HEK293 (cell line): ENCODE measurements at regions not wholly inside any gene's neighbourhood (a gene's known extent, or its start where the extent isn't known, plus 50 kb on each side); places are given as distances from the start of the nearest gene placed in this dataset.

ENCODE experiments used
- BCL11A ChIP-seq: fragments of 450-650 bp; formaldehyde crosslinking; IDR thresholded peaks from 2 replicates; pipeline ENCODE4 v1.5.1; 2016; ENCODE audit warnings: low read depth, missing biosample characterization, missing genetic modification characterization
- GLI2 ChIP-seq: fragments of 450-650 bp; formaldehyde crosslinking; IDR thresholded peaks from 2 replicates; pipeline ENCODE4; 2017; ENCODE audit warnings: missing biosample characterization, missing genetic modification characterization, low read depth, borderline replicate concordance
- KLF10 ChIP-seq: fragments of 450-650 bp; IDR thresholded peaks from 2 replicates; pipeline ENCODE4 v1.5.1; 2018; ENCODE audit warnings: missing biosample characterization, mild to moderate bottlenecking, missing genetic modification characterization
- RBAK ChIP-seq: fragments of 450-650 bp; formaldehyde crosslinking; IDR thresholded peaks from 2 replicates; pipeline ENCODE4 v1.5.1; 2016; ENCODE audit warnings: missing biosample characterization, missing genetic modification characterization
- ZBTB1 ChIP-seq: fragments of 450-650 bp; formaldehyde crosslinking; IDR thresholded peaks from 2 replicates; pipeline ENCODE4 v1.5.1; 2016; ENCODE audit warnings: missing biosample characterization, missing genetic modification characterization
- ZBTB7A ChIP-seq: fragments of 450-650 bp; formaldehyde crosslinking; IDR thresholded peaks from 2 replicates; pipeline ENCODE4 v1.5.1; 2016; ENCODE audit warnings: low read depth, missing biosample characterization, missing genetic modification characterization
- ZSCAN16 ChIP-seq: fragments of 450-650 bp; formaldehyde crosslinking; IDR thresholded peaks from 2 replicates; pipeline ENCODE4 v1.5.1; 2016; ENCODE audit warnings: missing biosample characterization, missing genetic modification characterization
- TF ChIP-seq, protein P1 (sequence below): fragments of 450-650 bp; formaldehyde crosslinking; IDR thresholded peaks from 2 replicates; pipeline ENCODE4 v1.5.1; 2016; ENCODE audit warnings: missing biosample characterization, missing genetic modification characterization
- TF ChIP-seq, protein P2 (sequence below): fragments of 450-650 bp; formaldehyde crosslinking; IDR thresholded peaks from 2 replicates; pipeline ENCODE4 v1.5.1; 2016; ENCODE audit warnings: missing biosample characterization, missing genetic modification characterization
- TF ChIP-seq, protein P3 (sequence below): fragments of 450-650 bp; IDR thresholded peaks from 2 replicates; pipeline ENCODE4 v1.5.1; 2018; ENCODE audit warnings: missing biosample characterization, mild to moderate bottlenecking, missing genetic modification characterization
- TF ChIP-seq, protein P4 (sequence below): fragments of 450-650 bp; formaldehyde crosslinking; IDR thresholded peaks from 2 replicates; pipeline ENCODE4 v1.5.1; 2016; ENCODE audit warnings: missing biosample characterization, missing genetic modification characterization

DNA sequence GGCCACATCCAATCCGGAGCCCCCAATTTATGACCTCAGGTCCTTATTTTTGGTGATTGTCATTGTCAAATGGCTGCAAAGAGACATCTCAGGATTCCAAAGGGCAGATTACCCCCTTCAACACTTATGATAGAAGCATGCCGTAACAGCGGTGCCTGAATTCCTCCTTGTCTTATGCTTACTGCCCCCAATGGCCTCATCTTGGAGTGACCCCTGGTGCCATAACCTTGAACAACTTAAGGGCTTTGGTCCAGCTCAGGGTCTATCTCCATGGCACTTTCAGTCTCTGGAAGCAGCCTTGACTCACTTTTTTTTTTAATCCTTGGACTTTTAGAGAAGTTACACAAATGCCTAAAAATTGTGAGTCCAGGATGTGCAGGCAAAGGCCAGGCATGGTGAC, 171.6 kb upstream of the ZNF507 start:
- TF ChIP-seq, protein P1, sequence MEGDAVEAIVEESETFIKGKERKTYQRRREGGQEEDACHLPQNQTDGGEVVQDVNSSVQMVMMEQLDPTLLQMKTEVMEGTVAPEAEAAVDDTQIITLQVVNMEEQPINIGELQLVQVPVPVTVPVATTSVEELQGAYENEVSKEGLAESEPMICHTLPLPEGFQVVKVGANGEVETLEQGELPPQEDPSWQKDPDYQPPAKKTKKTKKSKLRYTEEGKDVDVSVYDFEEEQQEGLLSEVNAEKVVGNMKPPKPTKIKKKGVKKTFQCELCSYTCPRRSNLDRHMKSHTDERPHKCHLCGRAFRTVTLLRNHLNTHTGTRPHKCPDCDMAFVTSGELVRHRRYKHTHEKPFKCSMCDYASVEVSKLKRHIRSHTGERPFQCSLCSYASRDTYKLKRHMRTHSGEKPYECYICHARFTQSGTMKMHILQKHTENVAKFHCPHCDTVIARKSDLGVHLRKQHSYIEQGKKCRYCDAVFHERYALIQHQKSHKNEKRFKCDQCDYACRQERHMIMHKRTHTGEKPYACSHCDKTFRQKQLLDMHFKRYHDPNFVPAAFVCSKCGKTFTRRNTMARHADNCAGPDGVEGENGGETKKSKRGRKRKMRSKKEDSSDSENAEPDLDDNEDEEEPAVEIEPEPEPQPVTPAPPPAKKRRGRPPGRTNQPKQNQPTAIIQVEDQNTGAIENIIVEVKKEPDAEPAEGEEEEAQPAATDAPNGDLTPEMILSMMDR (tag by site-specific recombination): no peak
- TF ChIP-seq, protein P2, sequence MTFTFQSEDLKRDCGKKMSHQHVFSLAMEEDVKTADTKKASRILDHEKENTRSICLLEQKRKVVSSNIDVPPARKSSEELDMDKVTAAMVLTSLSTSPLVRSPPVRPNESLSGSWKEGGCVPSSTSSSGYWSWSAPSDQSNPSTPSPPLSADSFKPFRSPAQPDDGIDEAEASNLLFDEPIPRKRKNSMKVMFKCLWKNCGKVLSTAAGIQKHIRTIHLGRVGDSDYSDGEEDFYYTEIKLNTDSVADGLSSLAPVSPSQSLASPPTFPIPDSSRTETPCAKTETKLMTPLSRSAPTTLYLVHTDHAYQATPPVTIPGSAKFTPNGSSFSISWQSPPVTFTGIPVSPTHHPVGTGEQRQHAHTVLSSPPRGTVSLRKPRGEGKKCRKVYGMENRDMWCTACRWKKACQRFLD (tag by site-specific recombination): no peak
- TF ChIP-seq GLI2 (tag by site-specific recombination) (no peak), KLF10 (tag by site-specific recombination) (no peak), ZBTB1 (no peak), RBAK (no peak), ZBTB7A (tag by site-specific recombination) (no peak), BCL11A (tag by site-specific recombination) (no peak), ZSCAN16 (tag by site-specific recombination) (no peak)
- TF ChIP-seq, protein P3, sequence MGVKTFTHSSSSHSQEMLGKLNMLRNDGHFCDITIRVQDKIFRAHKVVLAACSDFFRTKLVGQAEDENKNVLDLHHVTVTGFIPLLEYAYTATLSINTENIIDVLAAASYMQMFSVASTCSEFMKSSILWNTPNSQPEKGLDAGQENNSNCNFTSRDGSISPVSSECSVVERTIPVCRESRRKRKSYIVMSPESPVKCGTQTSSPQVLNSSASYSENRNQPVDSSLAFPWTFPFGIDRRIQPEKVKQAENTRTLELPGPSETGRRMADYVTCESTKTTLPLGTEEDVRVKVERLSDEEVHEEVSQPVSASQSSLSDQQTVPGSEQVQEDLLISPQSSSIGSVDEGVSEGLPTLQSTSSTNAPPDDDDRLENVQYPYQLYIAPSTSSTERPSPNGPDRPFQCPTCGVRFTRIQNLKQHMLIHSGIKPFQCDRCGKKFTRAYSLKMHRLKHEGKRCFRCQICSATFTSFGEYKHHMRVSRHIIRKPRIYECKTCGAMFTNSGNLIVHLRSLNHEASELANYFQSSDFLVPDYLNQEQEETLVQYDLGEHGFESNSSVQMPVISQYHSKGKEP (tag by site-specific recombination): no peak
- TF ChIP-seq, protein P4, sequence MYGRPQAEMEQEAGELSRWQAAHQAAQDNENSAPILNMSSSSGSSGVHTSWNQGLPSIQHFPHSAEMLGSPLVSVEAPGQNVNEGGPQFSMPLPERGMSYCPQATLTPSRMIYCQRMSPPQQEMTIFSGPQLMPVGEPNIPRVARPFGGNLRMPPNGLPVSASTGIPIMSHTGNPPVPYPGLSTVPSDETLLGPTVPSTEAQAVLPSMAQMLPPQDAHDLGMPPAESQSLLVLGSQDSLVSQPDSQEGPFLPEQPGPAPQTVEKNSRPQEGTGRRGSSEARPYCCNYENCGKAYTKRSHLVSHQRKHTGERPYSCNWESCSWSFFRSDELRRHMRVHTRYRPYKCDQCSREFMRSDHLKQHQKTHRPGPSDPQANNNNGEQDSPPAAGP (tag by site-specific recombination): no peak
